B cell (primary cell): ENCODE measurements at regions not wholly inside any gene's neighbourhood (a gene's known extent, or its start where the extent isn't known, plus 50 kb on each side); places are given as distances from the start of the nearest gene placed in this dataset.

Experiments used
- ATAC-seq: fragments of 200-7000 bp; cut with Tn5 transposase; one replicate; pipeline ENCODE4 v1.10.0; 2021; ENCODE audit warnings: low read depth, mild to moderate bottlenecking, moderate number of reproducible peaks, moderate library complexity
- CTCF ChIA-PET: fragments of 350-600 bp; sonication (Branson Sonifier 250); formaldehyde crosslinking; loops from one replicate; lab custom pipeline; 2021; ENCODE audit warnings: antibody characterized with exemption, inconsistent platforms; lab: Charles Lee
- POLR2A ChIA-PET: fragments of 350-600 bp; sonication (Branson Sonifier 250); formaldehyde crosslinking; loops from one replicate; lab custom pipeline; 2021; ENCODE audit warnings: antibody characterized with exemption; lab: Charles Lee
- DNase-seq: peaks from one replicate; pipeline ENCODE4 v3.0.0; 2013
- H2AFZ ChIP-seq: 2 replicates; pipeline ENCODE4 v1.6.1; 2012; ENCODE audit warnings: mild to moderate bottlenecking, low read depth, low read length; ENCODE audit not compliant: insufficient read depth, poor library complexity, severe bottlenecking
- H3K27ac ChIP-seq, 2 donors: 1 replicate in 1 of 2; 2 replicates in 1 of 2; pipeline ENCODE4 v1.5.1; 2012 to 2013; ENCODE audit warnings: low read length in 2 of 2, mild to moderate bottlenecking in 2 of 2, moderate library complexity in 1 of 2
- H3K27me3 ChIP-seq, 4 experiments: fragments of 200-600 bp in 1 of 4; sonication (generic) in 1 of 4; replicated peaks in 1 of 4; 1 replicate in 2 of 4; 2 replicates in 2 of 4; pipeline versions ENCODE4 v1.6.1 to v1.7.0; 2013 to 2016; ENCODE audit warnings: low read length in 3 of 4, mild to moderate bottlenecking in 2 of 4, mixed read lengths in 1 of 4, moderate library complexity in 1 of 4; ENCODE audit not compliant: insufficient read depth in 4 of 4, control insufficient read depth in 3 of 4; ENCODE audit errors: control extremely low read depth in 1 of 4
- H3K36me3 ChIP-seq, 2 experiments: replicated peaks in 1 of 2; 1 replicate in 1 of 2; 2 replicates in 1 of 2; pipeline versions ENCODE4 v1.6.1 to v1.7.1; 2013; ENCODE audit warnings: low read length in 1 of 2; ENCODE audit not compliant: insufficient read depth in 2 of 2, control insufficient read depth in 1 of 2; ENCODE audit errors: control extremely low read depth in 1 of 2, extremely low read depth in 1 of 2
- H3K4me1 ChIP-seq, 2 donors: fragments of 200-600 bp in 1 of 2; sonication (generic) in 1 of 2; 1 replicate in 1 of 2; 2 replicates in 1 of 2; pipeline versions ENCODE4 v1.5.1 to v1.6.1; 2013 to 2017; ENCODE audit warnings: low read length in 2 of 2; ENCODE audit not compliant: control insufficient read depth in 2 of 2, insufficient read depth in 2 of 2
- H3K4me2 ChIP-seq: replicated peaks from 2 replicates; pipeline ENCODE3; 2012; ENCODE audit warnings: mild to moderate bottlenecking, low read depth, low read length; ENCODE audit not compliant: poor library complexity, severe bottlenecking
- H3K4me3 ChIP-seq, 5 experiments: fragments of 200-600 bp in 1 of 5; sonication (generic) in 1 of 5; 1 replicate in 3 of 5; 2 replicates in 2 of 5; pipeline versions ENCODE4 v1.5.1 to v1.7.0; 2011 to 2016; ENCODE audit warnings: low read length in 4 of 5, mild to moderate bottlenecking in 4 of 5, low read depth in 2 of 5, control low read depth in 1 of 5, moderate library complexity in 1 of 5; ENCODE audit not compliant: insufficient read depth in 1 of 5; ENCODE audit errors: control extremely low read depth in 1 of 5, extremely low read depth in 1 of 5
- H3K79me2 ChIP-seq: fragments of 200-600 bp; sonication (generic); one replicate; pipeline ENCODE4 v1.6.0; 2016; ENCODE audit warnings: low read length; ENCODE audit not compliant: control insufficient read depth, insufficient read depth
- H3K9ac ChIP-seq: fragments of 200-600 bp; sonication (generic); 2 replicates; pipeline ENCODE4 v1.6.1; 2017; ENCODE audit warnings: mild to moderate bottlenecking, low read length, moderate library complexity
- H3K9me3 ChIP-seq, 3 donors: one replicate each; pipeline versions ENCODE4 v1.6.1 to v1.7.1; 2013; ENCODE audit warnings: low read length in 2 of 3; ENCODE audit not compliant: control insufficient read depth in 2 of 3, insufficient read depth in 1 of 3; ENCODE audit errors: control extremely low read depth in 1 of 3
- H4K20me1 ChIP-seq: 2 replicates; pipeline ENCODE4 v1.6.0; 2012; ENCODE audit warnings: mild to moderate bottlenecking, low read length; ENCODE audit not compliant: insufficient read depth, control insufficient read depth, poor library complexity, severe bottlenecking
- H3K27ac Mint-ChIP-seq: one replicate; pipeline ENCODE4 v1.8.0; 2021; ENCODE audit warnings: mixed read lengths
- H3K27me3 Mint-ChIP-seq: one replicate; pipeline ENCODE4 v1.8.0; 2021; ENCODE audit warnings: mixed read lengths
- H3K4me1 Mint-ChIP-seq: one replicate; pipeline ENCODE4 v1.8.0; 2021; ENCODE audit warnings: mixed read lengths
- H3K4me3 Mint-ChIP-seq: one replicate; pipeline ENCODE4 v1.8.0; 2021; ENCODE audit warnings: mixed read lengths
- H3K9me3 Mint-ChIP-seq: one replicate; pipeline ENCODE4 v1.8.0; 2022; ENCODE audit warnings: mixed read lengths; ENCODE audit not compliant: insufficient read depth
- CTCF ChIP-seq: fragments of 200-600 bp; IDR thresholded peaks from one replicate; pipeline ENCODE4 v1.8.0; 2022; ENCODE audit warnings: antibody characterized with exemption, mild to moderate bottlenecking
- EZH2 ChIP-seq: IDR thresholded peaks from 2 replicates; pipeline ENCODE4 v1.6.1; 2012; ENCODE audit warnings: borderline replicate concordance, low read depth, mild to moderate bottlenecking, moderate library complexity, low read length; ENCODE audit not compliant: insufficient read depth, poor library complexity, severe bottlenecking
- WGBS: methylation state at CpG from one replicate; pipeline ENCODE4 v1.1.5; 2013; ENCODE audit warnings: missing lambda C conversion rate; ENCODE audit not compliant: insufficient coverage; 5-methylcytosine and 5-hydroxymethylcytosine counted together
- intact Hi-C: fragments of 100-400 bp; cut with micrococcal nuclease; formaldehyde crosslinking; loops from one replicate; pipeline ENCODE4 v1.10.0; 2022

GRCh38 chr4:79798047-79798446, 275.0 kb downstream of the ANTXR2 start:
- no peaks in the 10 kb centered on the region for H3K27me3 Mint-ChIP-seq
- Histone ChIP-seq H3K36me3 (no peaks in the 10 kb centered on the region), H3K4me3 (no peak overlapping the region), H3K9me3 (no peaks in the 10 kb centered on the region), H3K27me3 (no peaks in the 10 kb centered on the region), H3K9ac (no peak overlapping the region), H3K4me2 (no peak overlapping the region), H3K4me1 (no peaks in the 10 kb centered on the region), H3K79me2 (no peaks in the 10 kb centered on the region), H2AFZ (no peak overlapping the region), H4K20me1 (no peaks in the 10 kb centered on the region), H3K27ac (no peak overlapping the region)
- ChIA-PET POLR2A (no interaction called here), CTCF (no interaction called here)
- H3K4me3 Mint-ChIP-seq: no peak overlapping the region
- H3K9me3 Mint-ChIP-seq: peaks cover 3% of the 10 kb centered on the region
- TF ChIP-seq CTCF (no peak), EZH2 (no peak)
- intact Hi-C loops: no loop called here
- no peak for DNase-seq
- H3K27ac Mint-ChIP-seq: no peak overlapping the region
- H3K4me1 Mint-ChIP-seq: no peaks in the 10 kb centered on the region
- no CpG with 5 or more reads among the region's 3 CpGs for WGBS
- no peak for ATAC-seq

DNA sequence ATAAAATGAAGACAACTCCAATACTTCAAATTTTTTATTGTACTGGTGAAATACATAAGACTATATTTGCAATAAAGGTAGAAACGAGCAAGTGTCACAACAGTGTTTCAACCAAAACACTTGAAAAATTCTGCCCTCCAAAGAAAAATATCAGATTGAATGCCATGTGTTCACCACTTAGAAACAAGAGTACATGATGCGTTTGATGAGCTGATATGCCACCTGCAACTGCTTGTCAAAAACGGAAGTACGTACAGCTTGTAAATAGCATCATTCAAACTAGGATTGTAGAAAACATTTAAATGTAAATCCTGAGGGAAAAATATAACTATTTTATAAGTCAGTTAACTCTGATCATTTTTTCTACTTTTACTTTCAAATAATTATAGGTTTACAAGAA, 276.1 kb downstream of the ANTXR2 start:
- intact Hi-C loops: no loop called here
- TF ChIP-seq CTCF (no peak), EZH2 (no peak)
- Histone ChIP-seq H3K9ac (no peak overlapping the region), H3K4me1 (no peaks in the 10 kb centered on the region), H3K4me3 (no peak overlapping the region), H2AFZ (no peak overlapping the region), H3K27ac (no peak overlapping the region), H3K9me3 (no peaks in the 10 kb centered on the region), H3K79me2 (no peaks in the 10 kb centered on the region), H3K27me3 (no peaks in the 10 kb centered on the region), H3K36me3 (no peaks in the 10 kb centered on the region), H3K4me2 (no peak overlapping the region), H4K20me1 (no peaks in the 10 kb centered on the region)
- Mint-ChIP-seq H3K4me3 (no peak overlapping the region), H3K9me3 (peaks cover 3% of the 10 kb centered on the region), H3K27ac (no peak overlapping the region), H3K4me1 (no peaks in the 10 kb centered on the region), H3K27me3 (no peaks in the 10 kb centered on the region)
- no CpG with 5 or more reads among the region's 4 CpGs for WGBS
- no peak for DNase-seq
- CTCF ChIA-PET: no interaction called here
- POLR2A ChIA-PET: no interaction called here
- ATAC-seq: no peak
